Cardiac septum (tissue), 1 donor: ENCODE measurements at regions not wholly inside any gene's neighbourhood (a gene's known extent, or its start where the extent isn't known, plus 50 kb on each side); places are given as distances from the start of the nearest gene placed in this dataset.

Experiments
- DNase-seq: peaks from one replicate; pipeline ENCODE4 v3.0.0-alpha.2; 2020; ENCODE audit warnings: low spot score
- intact Hi-C: fragments of 100-400 bp; cut with DNase I; formaldehyde crosslinking; loops from one replicate; pipeline ENCODE4 v1.14.0; 2022
- donor health status: DM: no; HTN: no; CAD: no.

DNA sequence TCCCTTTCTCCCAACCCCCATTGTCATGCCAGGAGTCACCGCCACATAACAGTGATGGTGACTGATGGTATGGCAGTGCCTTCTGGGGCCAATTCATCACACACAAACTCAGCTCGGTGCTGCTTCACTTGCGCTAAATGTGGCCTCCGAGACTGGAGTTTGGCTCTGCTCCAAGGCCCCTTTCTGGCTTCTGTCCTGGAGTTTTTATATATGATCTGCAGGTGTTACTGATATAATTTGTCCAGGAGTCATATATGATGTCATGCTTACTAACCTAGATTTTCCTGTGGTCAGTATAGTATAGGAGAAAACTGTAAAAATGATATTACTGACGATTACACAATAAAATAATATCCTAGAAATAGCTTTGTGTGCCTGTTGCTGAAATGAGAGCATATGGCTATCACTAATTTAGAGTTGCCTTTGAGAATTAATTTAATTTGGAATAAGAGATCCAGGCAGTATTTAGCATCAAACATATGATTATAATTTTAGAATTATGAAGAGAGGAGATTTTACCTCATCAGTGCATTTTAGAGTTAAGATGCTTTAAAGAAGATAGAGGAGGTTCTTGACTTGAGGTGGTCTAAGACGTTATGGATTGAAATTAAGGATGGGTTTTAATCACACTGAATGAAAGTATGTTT lies 334.1 kb upstream of the CD180 start:
- DNase-seq: no peak
- intact Hi-C loops: loop anchor here (10.0 kb wide), 1 partner anchor 724 kb away; no protein-coding TSS in a partner anchor

DNA sequence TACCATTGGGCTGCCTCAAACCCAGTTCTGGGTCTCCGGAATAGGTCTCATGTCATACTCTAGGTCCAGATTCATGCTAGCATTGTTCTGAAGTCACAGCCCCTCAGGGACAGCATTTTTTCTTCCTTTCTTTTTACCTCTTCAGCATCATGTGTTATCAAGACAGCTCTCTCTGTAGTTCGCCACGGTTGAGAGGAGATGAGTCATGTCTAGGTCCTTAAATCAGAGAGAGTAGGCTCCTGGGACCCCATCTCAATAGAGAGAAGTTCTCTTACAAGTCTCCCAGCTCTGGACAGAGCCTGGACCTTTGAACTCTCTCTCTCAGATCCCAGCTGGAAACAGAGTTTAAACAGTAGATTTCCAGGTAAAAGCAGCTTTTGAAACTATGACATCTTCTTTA lies 332.4 kb upstream of the CD180 start:
- intact Hi-C loops: no loop called here

DNA sequence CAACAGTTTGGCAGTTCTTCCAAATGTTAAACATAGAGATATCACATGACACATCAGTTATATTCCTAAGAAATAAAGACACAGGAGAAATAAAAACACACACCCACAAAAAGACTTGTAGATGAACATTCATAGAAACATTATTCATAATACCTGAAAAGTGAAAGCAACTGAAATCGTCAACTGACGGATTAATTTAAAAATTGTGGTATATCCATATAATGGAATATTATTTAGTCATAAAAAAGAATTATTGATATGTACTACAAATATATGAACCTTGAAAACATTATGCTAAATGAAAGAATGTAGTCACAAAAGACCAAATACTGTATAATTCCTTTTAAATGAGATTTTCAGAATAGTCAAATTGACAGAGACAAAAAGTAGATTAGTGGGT lies 330.2 kb upstream of the CD180 start:
- intact Hi-C loops: no loop called here

More for the DNA sequence above, 332.4 kb upstream of the CD180 start:
- no peak for DNase-seq

DNA sequence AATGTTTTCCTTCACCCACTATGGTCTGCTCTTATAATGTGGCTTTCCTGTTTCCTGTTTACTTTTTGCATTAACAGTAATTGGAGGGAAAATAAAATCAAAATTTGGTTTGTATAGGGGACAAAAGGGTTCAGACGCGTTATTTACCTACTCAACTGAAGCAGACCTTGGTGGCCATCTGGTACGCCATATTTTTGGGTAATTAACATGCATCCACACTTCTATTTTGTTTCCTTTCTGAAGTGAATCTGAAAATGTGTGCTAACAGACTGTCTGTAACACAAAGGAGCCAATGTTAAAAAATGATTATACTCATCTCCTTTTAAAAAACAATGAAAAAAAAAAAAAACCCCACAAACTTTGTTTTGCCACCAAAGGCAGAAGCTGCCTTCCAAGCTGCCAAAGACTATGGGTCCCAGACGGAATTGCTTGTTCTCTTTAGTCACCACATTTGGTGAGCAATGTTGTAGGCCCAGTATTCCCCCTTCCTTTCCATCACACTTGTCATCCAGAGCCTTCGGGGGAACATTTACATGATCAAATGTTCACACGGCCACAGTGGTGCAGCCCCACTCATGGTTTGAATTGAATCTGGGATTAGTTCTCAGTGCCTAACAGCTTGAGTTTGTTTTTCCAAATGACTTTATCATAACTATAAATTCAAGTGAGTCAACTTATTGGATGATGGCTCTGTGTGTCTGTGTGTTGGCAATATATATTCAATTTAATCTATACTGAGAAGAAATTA lies 323.7 kb upstream of the CD180 start:
- intact Hi-C loops: no loop called here
- DNase-seq: no peak

More for the DNA sequence above, 330.2 kb upstream of the CD180 start:
- no peak for DNase-seq

DNA sequence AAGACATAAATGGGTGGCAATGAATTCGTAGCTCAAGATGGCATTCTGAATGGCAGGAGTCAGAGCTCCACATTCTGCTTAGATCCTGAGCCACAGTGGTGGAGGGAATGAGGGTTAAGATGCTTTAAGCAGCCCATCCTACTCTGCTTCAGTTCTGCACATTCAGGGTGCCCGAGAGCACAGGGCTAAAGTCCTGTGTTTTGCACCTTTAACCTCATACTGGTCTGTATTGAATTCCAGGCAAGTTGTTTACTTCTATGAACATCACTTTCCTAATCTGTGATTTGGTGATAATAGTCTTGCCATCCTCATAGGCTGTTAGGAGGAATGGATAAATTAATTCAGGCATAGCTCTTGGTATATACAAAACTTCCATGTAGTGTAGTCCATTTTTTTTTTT lies 321.6 kb upstream of the CD180 start:
- intact Hi-C loops: no loop called here

DNA sequence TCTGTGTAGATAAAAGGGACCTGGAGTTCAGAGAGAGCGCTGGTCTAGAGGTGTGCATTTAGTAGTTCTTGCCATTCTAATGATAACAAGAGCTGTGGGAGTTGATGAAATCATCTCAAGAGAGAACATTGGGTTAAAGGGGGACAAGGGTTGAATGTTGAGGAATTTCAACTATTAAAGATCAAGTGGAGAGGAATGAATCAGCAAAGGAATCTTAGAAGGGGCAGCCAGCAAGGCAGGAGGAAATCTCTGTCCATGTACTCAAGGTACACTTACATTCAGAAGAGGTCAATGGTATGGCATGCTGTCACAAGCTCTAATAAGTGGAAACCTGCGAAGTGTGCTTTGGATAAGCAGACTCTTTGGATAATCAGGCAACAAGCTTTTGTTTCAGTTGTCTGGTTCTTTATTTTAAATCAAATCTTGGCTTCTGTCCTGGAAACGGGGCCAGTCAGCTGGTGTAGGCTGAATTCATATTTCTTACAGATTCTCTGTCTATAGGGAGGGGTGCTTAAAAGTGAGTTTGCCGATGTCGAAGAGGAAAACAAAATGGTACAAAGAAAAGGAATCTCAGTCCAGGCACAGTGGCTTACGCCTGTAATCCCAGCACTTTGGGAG lies 320.5 kb upstream of the CD180 start:
- intact Hi-C loops: no loop called here
- DNase-seq: no peak

More for the DNA sequence above, 321.6 kb upstream of the CD180 start:
- DNase-seq: no peak

DNA sequence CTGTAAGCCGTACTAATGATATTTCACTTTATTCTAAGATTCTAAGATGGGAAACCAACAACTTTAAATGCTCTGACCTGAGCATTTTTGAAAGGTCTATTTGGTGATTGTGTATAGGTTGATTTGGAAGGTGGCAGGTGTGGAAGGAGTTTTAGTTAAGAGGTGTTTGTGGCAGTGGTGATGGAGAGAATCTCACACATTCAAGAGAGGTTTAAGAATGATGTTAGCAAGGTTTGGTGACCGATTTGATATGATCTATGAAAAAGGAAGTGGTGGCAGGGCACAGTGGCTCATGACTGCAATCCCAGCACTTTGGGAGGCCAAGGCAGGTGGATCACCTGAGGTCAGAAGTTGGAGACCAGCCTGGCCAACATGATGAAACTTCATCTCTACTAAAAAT lies 319.2 kb upstream of the CD180 start:
- intact Hi-C loops: no loop called here

DNA sequence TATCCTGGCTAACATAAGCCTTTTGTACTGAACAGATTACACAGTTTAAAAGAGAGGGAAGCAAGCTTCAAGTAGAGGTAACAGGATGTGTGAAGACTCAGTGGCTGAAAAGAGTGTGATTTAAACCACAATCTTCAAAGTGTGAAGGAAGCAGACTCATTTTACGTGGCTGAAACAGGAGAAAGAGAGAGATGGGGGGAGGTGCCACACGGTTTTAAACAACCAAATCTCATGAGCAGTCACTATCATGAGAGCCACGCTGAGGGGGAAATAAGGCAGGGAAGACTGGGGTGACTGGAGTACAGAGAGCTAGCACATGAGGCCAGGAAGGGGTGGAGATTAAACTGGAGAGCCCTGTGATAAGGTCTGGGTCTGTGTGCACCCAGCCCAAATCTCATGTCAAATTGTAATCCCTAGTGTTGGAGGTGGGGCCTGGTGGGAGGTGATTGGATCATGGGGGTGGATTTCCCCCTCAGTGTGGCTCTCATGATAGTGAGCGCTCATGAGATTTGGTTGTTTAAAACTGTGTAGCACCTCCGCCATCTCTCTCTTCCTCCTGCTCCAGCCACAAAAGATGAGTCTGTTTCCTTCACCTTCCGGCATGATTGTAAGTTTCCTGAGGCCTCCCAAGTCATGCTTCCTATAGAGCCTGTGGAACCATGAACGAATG lies 318.6 kb upstream of the CD180 start:
- intact Hi-C loops: no loop called here
- DNase-seq: no peak

More for the DNA sequence above, 319.2 kb upstream of the CD180 start:
- DNase-seq: no peak

DNA sequence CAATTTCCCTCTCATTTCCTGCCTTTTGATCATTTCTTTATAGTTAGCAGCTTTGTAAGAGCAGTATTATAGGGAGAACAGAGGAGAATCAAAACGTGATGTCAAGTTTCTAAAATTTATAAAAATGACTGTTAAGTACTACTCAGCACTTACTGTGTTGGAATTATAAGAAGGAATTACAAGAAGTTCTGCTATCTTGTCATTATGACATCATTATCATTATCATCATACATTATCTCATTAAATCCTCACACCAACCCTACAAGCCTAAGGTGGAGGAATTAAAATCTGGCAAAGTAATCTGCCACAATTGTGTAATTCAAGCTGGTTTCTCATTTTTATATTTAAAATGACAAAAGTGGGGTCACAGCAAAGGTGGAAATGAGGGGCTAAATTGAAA lies 316.2 kb upstream of the CD180 start:
- intact Hi-C loops: no loop called here
- DNase-seq: no peak

DNA sequence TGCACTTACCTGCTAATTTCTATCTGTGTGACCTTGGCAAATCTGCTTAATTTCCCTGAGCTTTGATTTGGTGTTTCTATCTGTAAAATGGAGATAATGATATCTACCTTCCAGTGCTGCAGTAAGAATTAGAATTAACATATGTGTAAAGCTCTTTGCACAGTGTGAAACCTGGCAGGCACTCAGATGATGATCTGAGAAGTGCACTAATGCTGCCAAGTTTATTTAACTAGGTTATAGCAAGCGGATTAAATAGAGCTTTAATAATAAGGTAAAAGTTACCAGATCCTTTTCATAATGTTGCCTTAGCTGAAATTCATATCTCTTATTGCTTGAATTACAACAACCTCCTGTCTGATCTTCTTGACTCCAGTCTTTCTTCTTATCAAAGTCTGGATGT lies 315.3 kb upstream of the CD180 start:
- intact Hi-C loops: no loop called here

DNA sequence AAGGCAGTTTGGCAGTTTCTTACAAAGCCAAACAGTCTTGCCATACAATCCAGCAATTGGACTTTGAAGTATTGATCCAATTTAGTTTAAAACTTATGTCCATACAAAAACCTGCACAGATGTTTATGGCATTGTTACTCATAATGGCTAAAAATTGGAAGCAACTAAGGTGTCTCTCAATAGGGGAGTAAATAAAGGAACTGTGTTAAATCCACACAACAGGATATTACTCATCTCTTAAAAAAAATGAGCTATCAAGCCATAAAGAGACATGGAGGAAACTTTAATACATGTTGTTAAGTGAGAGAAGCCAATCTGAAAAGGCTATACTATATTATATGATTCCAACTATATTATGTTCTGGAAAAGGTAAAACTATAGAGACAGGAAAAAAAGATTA lies 313.6 kb upstream of the CD180 start:
- intact Hi-C loops: no loop called here
- DNase-seq: no peak

More for the DNA sequence above, 315.3 kb upstream of the CD180 start:
- DNase-seq: no peak

DNA sequence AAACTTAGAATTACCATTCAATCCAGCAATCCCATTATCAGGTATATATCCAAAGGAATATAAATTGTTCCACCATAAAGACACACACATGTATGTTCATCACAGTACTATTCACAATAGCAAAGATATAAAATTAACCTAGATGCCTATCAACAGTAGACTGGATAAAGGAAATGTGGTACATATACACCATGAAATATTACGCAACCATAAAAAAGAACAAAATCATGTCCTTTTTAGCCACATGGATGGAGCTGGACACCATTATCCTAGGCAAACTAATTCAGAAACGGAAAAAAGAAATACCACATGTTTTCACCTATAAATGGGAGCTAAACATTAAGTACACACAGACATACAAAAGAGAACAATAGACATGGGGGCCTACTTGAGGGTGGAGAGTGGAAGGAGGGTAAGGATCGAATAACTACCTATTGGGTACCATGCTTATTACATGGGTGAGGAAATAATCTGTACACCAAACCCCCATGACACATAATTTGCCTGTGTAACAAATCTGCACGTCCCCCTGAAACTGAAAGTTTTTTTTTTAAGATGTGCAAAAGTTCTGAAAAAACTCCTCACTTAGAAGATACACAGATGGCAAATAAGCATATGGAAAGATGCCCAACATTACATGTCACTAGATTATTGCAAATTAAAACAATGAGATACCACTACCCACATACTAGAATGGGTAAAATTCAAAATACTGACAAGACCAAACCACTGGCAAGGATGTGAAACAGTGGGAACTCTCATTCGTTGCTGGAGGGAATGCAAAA lies 313.0 kb upstream of the CD180 start:
- intact Hi-C loops: no loop called here
- no peak for DNase-seq

DNA sequence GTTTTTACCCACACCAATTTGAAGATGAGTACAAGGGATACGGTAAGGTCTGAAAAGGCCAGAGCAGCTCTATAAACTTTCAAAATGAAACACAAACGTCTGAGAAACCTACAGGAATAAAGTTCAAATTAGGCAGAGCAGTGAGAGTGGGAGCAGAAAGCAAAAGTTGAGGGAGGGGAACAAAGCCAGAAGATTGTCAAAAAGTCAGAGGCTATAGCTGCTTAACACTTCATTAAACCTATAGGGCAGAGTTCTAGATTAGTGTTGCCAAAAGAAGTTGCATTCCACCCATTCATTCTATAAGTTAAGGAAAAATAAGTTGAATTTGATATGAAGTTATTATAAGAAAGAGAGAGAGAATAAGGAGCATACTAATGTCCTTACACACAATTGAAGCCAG lies 309.6 kb upstream of the CD180 start:
- intact Hi-C loops: no loop called here
- DNase-seq: no peak

DNA sequence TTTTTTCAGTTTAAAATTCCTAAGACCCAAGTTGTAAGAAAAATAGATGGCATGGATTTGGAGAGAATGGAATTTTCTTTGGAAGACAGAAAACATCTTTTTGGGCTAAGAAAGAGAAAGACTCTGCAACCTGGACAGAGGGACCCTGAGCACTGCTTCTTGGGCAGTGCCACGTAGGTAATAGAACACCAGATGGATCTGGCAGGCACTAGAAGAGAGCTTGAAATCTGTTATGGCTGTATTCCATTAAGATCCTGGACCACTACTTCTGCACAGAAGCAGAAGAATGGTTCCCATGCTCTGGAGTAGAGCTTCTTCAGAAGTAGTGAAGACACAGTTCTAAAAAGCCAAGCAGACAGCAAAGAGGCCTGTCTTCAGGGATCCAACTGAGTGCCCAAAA lies 306.4 kb upstream of the CD180 start:
- no peak for DNase-seq
- intact Hi-C loops: no loop called here

DNA sequence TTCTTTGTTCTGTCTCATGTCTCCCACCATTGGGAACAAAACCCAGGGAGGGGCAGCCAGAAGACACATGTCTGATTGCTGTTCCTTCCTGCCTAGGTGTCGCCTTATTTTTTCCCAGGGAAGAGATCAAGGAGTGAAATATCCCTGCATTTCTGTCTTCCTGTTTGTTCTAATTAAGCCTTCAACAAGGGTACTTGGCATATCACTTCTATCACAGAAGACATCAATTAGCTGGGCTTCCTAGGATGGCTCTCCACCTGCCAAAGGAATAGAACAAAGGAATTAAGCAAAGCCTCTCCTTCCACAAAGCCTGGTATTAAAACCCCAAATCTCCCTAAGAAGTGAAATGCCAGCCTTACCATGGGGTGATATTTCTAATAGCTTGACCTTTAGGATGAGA lies 299.5 kb upstream of the CD180 start:
- intact Hi-C loops: loop anchor here (10.0 kb wide), 1 partner anchor 719 kb away; the partner anchor contains the start of gene PIK3R1
- no peak for DNase-seq

DNA sequence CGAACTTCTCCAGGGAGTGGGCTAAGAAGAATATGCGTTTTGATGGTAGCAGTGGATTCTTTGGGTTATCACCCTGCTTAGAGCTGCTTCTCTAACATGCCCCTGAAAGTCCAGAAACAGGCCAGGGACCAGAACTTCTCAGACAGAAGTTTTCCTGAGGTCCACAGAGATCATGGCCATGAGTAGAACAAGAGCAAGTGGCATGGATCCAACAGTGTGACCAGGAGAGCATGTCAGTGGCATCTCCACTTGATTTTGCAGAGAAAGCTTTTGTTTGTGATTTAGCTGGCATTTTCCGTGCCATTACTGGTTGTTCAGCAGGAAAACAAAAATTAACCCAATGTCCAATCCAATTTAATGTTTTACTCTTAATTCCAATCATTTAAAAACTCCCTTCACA lies 298.5 kb upstream of the CD180 start:
- no peak for DNase-seq
- intact Hi-C loops: loop anchor here (10.0 kb wide), 1 partner anchor 720 kb away; the partner anchor contains the start of gene PIK3R1

DNA sequence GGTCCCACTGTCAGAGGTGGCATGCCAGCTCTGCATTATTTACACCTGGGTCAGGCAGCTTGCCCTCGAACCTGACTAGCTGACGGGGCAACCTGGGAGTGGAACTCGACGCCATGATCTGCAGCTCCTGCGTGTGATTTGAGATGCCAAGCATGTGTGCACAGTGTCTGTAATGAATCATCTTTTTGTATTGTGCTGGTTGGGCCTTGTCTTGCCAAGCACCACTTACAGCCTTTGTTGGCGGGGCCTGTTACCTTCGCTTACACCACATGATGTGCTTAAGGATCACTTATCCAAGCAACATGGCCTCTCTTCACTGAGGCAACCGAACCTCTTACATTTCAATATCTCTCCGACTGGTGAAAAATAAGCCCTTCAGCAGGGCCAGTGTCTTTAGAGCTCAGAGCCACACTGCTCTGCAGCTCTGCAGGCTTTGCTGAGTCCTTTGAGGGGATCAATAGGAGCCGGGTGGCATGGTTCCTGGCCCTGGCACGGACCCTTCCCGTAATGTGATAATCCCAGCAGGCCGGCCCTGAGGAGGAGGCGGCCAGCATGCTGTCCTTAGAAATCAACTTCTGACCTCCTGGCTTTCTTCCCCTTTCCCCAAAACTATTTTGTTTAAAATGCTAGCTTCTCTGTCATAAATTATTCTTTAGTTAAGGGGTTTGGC lies 297.7 kb upstream of the CD180 start:
- DNase-seq: no peak
- intact Hi-C loops: loop anchor here (5.0 to 10.0 kb wide), 2 partner anchors 720 to 758 kb away; partner anchors contain the start of gene PIK3R1

DNA sequence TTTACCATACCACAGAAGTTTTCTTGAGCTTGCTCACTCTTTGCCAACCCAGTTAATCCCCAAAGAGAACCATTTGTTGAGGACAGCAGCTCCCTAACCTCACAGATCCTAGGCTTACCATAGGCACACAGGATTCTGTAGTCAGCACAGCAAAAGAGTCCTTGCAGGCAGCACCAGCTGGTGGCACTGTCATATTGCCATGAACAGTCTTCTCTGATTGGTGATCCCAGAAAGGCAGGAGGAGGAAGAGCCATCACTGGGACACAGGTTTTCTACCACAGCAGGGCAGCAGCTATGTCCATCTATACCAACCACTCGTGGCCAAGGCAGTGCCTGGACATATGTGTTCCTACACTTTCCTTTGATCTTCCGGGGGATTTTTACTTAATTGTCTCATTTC lies 297.1 kb upstream of the CD180 start:
- intact Hi-C loops: loop anchor here (5.0 to 10.0 kb wide), 2 partner anchors 721 to 759 kb away; partner anchors contain the start of gene PIK3R1
- no peak for DNase-seq
